ENCODE measurements at regions not wholly inside any gene's neighbourhood (a gene's known extent, or its start where the extent isn't known, plus 50 kb on each side); places are given as distances from the start of the nearest gene placed in this dataset.
"Not testable (repeated sequence)": the region's sequence is repeated elsewhere in the genome, so short reads cannot be mapped to it uniquely, and the experiment has no call there.

- DNase-seq: no peak
These were observed 58.3 kb downstream of the C11orf87 start for GRCh38 chr11:109480251-109480650.

- no peak for DNase-seq
These were observed 64.1 kb downstream of the C11orf87 start for GRCh38 chr11:109486129-109486528.

- no peak for DNase-seq
These were observed 69.1 kb downstream of the C11orf87 start for GRCh38 chr11:109490953-109491635.

GRCh38 chr11:109506115-109506514, 84.1 kb downstream of the C11orf87 start:
- DNase-seq: no peak

GRCh38 chr11:109507331-109507730, 85.3 kb downstream of the C11orf87 start:
- DNase-seq: no peak

- no peak for DNase-seq
These were observed 86.0 kb downstream of the C11orf87 start for GRCh38 chr11:109507836-109508561.

- DNase-seq: no peak
These were observed 87.0 kb downstream of the C11orf87 start for GRCh38 chr11:109508943-109509342.

- DNase-seq: no peak
These were observed 88.3 kb downstream of the C11orf87 start for GRCh38 chr11:109510316-109510715.

- DNase-seq: no peak
These were observed 89.6 kb downstream of the C11orf87 start for GRCh38 chr11:109511598-109511997.

GRCh38 chr11:109512249-109512648, 90.3 kb downstream of the C11orf87 start:
- DNase-seq: no peak

GRCh38 chr11:109512680-109513079, 90.7 kb downstream of the C11orf87 start:
- DNase-seq: no peak

GRCh38 chr11:109514313-109515018, 92.5 kb downstream of the C11orf87 start:
- DNase-seq: no peak

- no peak for DNase-seq
These were observed 97.3 kb downstream of the C11orf87 start for GRCh38 chr11:109519253-109519652.

GRCh38 chr11:109521571-109522086, 99.6 kb downstream of the C11orf87 start:
- DNase-seq: no peak

- DNase-seq: no peak
These were observed 100.2 kb downstream of the C11orf87 start for GRCh38 chr11:109522116-109522755.

- DNase-seq: not testable (repeated sequence)
These were observed 103.6 kb downstream of the C11orf87 start for GRCh38 chr11:109525636-109526035.

- DNase-seq: no peak
These were observed 104.1 kb downstream of the C11orf87 start for GRCh38 chr11:109526061-109526460.

GRCh38 chr11:109526931-109527330, 104.9 kb downstream of the C11orf87 start:
- DNase-seq: no peak

- no peak for DNase-seq
These were observed 105.5 kb downstream of the C11orf87 start for GRCh38 chr11:109527496-109527895.

- no peak for DNase-seq
These were observed 125.5 kb downstream of the C11orf87 start for GRCh38 chr11:109547356-109548027.

- DNase-seq: no peak
These were observed 130.4 kb downstream of the C11orf87 start for GRCh38 chr11:109552376-109552775.

GRCh38 chr11:109553284-109553683, 131.3 kb downstream of the C11orf87 start:
- no peak for DNase-seq

- no peak for DNase-seq
These were observed 133.0 kb downstream of the C11orf87 start for GRCh38 chr11:109554951-109555350.
